HCT116 (cell line): ENCODE measurements at regions not wholly inside any gene's neighbourhood (a gene's known extent, or its start where the extent isn't known, plus 50 kb on each side); places are given as distances from the start of the nearest gene placed in this dataset.

ENCODE experiments used
- ATAC-seq: fragments of 200-7000 bp; cut with Tn5 transposase; 2 replicates; pipeline ENCODE4 v1.9.1; 2020; ENCODE audit warnings: mild to moderate bottlenecking, moderate library complexity
- BruUV-seq: library from RNA; stranded (reverse); fragments of 400-500 nt; replicated peaks from 2 replicates; lab custom pipeline; 2021; lab: Mats Ljungman, UMichigan
- CTCF ChIA-PET: fragments of 300-600 bp; sonication (Branson Sonifier 250); formaldehyde crosslinking; loops from one replicate; lab custom pipeline; 2021; ENCODE audit warnings: antibody characterized with exemption; lab: Charles Lee
- POLR2A ChIA-PET: fragments of 300-600, 350-600 bp; sonication (Branson Sonifier 250); formaldehyde crosslinking; loops from one replicate; lab custom pipeline; 2021; ENCODE audit warnings: antibody characterized with exemption; lab: Charles Lee
- RAD21 ChIA-PET, 2 experiments: fragments of 300-600 bp; sonication (Branson Sonifier 250); formaldehyde crosslinking; loops; one replicate each; lab custom pipeline; 2023; ENCODE audit warnings: low total read pairs in 2 of 2; ENCODE audit not compliant: uncharacterized antibody in 2 of 2, unreplicated experiment in 2 of 2, low non-redundant PET in 1 of 2; lab: Charles Lee
- DNase-seq: peaks from one replicate; pipeline ENCODE4 v3.0.0-alpha.2; 2010; ENCODE audit warnings: low read depth, low spot score
- H2AFZ ChIP-seq: fragments of 200-600 bp; shearing (Covaris generic), sonication (generic); 2 replicates; pipeline ENCODE4 v1.6.1; 2017; ENCODE audit warnings: low read depth, mixed run types, mixed read lengths, antibody characterized with exemption, low read length; ENCODE audit not compliant: poor library complexity, severe bottlenecking
- H3K27ac ChIP-seq: 2 replicates; pipeline ENCODE4 v1.5.1; 2012; ENCODE audit warnings: low read depth, low read length
- H3K27me3 ChIP-seq: fragments of 200-600 bp; sonication (generic); 2 replicates; pipeline ENCODE4 v1.6.1; 2016; ENCODE audit warnings: mixed run types, low read length, mixed read lengths; ENCODE audit not compliant: insufficient read depth
- H3K36me3 ChIP-seq, 2 experiments: fragments of 200-500 bp in 1 of 2; fragments of 200-600 bp in 1 of 2; sonication (Bioruptor generic) in 1 of 2; sonication (generic) in 1 of 2; 2 replicates each; pipeline versions ENCODE4 v1.5.1 to v1.6.1; 2014 to 2016; ENCODE audit warnings: low read length in 2 of 2, inconsistent platforms in 1 of 2, mixed read lengths in 1 of 2, mixed run types in 1 of 2; ENCODE audit not compliant: insufficient read depth in 2 of 2, control insufficient read depth in 1 of 2
- H3K4me1 ChIP-seq, 2 experiments: fragments of 200-600 bp in 1 of 2; sonication (generic) in 1 of 2; 2 replicates each; pipeline versions ENCODE4 v1.5.1 to v1.6.1; 2012 to 2017; ENCODE audit warnings: low read length in 2 of 2, inconsistent platforms in 1 of 2, mild to moderate bottlenecking in 1 of 2, mixed read lengths in 1 of 2, mixed run types in 1 of 2, moderate library complexity in 1 of 2; ENCODE audit not compliant: insufficient read depth in 2 of 2, control insufficient read depth in 1 of 2
- H3K4me2 ChIP-seq: fragments of 200-600 bp; sonication (generic); 2 replicates; pipeline ENCODE4 v1.6.1; 2017; ENCODE audit warnings: mixed run types, low read length, mixed read lengths
- H3K4me3 ChIP-seq, 2 experiments: fragments of 200-600 bp in 1 of 2; sonication (generic) in 1 of 2; replicated peaks in 1 of 2; 2 replicates each; pipeline ENCODE4 v1.5.1; 2011 to 2016; ENCODE audit warnings: low read length in 2 of 2, control low read depth in 1 of 2, low read depth in 1 of 2, mild to moderate bottlenecking in 1 of 2, mixed read lengths in 1 of 2, mixed run types in 1 of 2
- H3K79me2 ChIP-seq: fragments of 200-600 bp; sonication (generic); 2 replicates; pipeline ENCODE4 v1.6.1; 2017; ENCODE audit warnings: mild to moderate bottlenecking, mixed run types, low read length, moderate library complexity, mixed read lengths; ENCODE audit not compliant: insufficient read depth
- H3K9ac ChIP-seq: fragments of 200-600 bp; sonication (generic); 2 replicates; pipeline ENCODE4 v1.6.1; 2016; ENCODE audit warnings: low read length, mixed read lengths
- H3K9me2 ChIP-seq: fragments of 200-600 bp; sonication (generic), shearing (Covaris generic); 2 replicates; pipeline ENCODE4 v1.6.1; 2017; ENCODE audit warnings: mixed run types, mild to moderate bottlenecking, moderate library complexity; ENCODE audit not compliant: insufficient read depth
- H3K9me3 ChIP-seq, 2 experiments: fragments of 200-500 bp in 1 of 2; fragments of 200-600 bp in 1 of 2; sonication (Bioruptor generic) in 1 of 2; sonication (generic) in 1 of 2; 2 replicates each; pipeline ENCODE4 v1.6.1; 2014 to 2017; ENCODE audit warnings: low read length in 2 of 2, mixed read lengths in 2 of 2, inconsistent platforms in 1 of 2, low read depth in 1 of 2, mild to moderate bottlenecking in 1 of 2, mixed run types in 1 of 2, moderate library complexity in 1 of 2; ENCODE audit not compliant: control insufficient read depth in 1 of 2, insufficient read depth in 1 of 2
- H4K20me1 ChIP-seq: fragments of 200-600 bp; sonication (generic), shearing (Covaris generic); 2 replicates; pipeline ENCODE4 v1.6.1; 2017; ENCODE audit warnings: mixed run types, mild to moderate bottlenecking, moderate library complexity; ENCODE audit not compliant: insufficient read depth
- CBX3 ChIP-seq: IDR thresholded peaks from 2 replicates; pipeline ENCODE4 v1.6.1; 2012; ENCODE audit warnings: low read depth
- CEBPB ChIP-seq: IDR thresholded peaks from 2 replicates; pipeline ENCODE4 v1.6.1; 2012; ENCODE audit warnings: low read depth
- EGR1 ChIP-seq: IDR thresholded peaks from 2 replicates; pipeline ENCODE4 v1.6.1; 2012; ENCODE audit warnings: low read depth
- POLR2AphosphoS5 ChIP-seq: IDR thresholded peaks from 2 replicates; pipeline ENCODE4 v1.6.1; 2011; ENCODE audit warnings: mild to moderate bottlenecking, low read depth, low read length, moderate library complexity
- RAD21 ChIP-seq: IDR thresholded peaks from 2 replicates; pipeline ENCODE4 v1.6.1; 2012; ENCODE audit warnings: low read depth, mild to moderate bottlenecking
- SIN3A ChIP-seq: IDR thresholded peaks from 2 replicates; pipeline ENCODE4 v1.6.1; 2012; ENCODE audit warnings: low read depth
- SP1 ChIP-seq: IDR thresholded peaks from 2 replicates; pipeline ENCODE4 v1.6.1; 2012; ENCODE audit warnings: low read depth
- SRF ChIP-seq: IDR thresholded peaks from 2 replicates; pipeline ENCODE4 v1.6.1; 2012; ENCODE audit warnings: low read depth
- ZNF274 ChIP-seq: fragments of 200-500 bp; sonication (Bioruptor generic); IDR thresholded peaks from 2 replicates; pipeline ENCODE4 v1.6.1; 2014; ENCODE audit warnings: mild to moderate bottlenecking, low read depth, low read length, inconsistent platforms
- intact Hi-C: fragments of 100-400 bp; cut with micrococcal nuclease; formaldehyde crosslinking; loops from 2 replicates; pipeline ENCODE4 v1.10.0; 2022
- TF ChIP-seq, protein P1 (sequence below): IDR thresholded peaks from 2 replicates; pipeline ENCODE4 v1.6.1; 2011; ENCODE audit warnings: mild to moderate bottlenecking, low read length, moderate library complexity; ENCODE audit not compliant: insufficient replicate concordance; ENCODE audit errors: extremely low read depth
- TF ChIP-seq, protein P2 (sequence below): IDR thresholded peaks from 2 replicates; pipeline ENCODE4 v1.6.1; 2012
- TF ChIP-seq, protein P3 (sequence below): IDR thresholded peaks from 2 replicates; pipeline ENCODE4 v1.6.1; 2012; ENCODE audit warnings: low read depth

DNA sequence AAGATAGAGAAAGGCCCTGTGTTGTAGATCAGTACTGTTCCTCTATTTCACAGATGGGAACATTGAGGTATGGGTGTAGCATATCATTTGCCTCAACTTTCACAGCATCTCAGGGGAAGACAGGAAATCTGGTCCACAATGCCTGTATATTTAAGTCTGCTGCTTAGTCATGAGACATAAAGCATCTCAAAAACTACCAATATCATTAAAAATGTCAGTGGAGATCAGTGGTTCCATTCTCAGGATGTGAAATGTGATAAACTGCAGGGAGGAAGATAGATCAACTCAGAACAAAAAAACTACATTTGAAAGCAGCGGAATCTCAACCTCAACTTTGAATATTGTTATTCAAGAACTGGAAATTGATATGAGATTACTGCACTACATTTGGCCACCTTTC lies 192.9 kb upstream of the PREP start:
- no peaks in the 10 kb centered on the region for H3K27me3 ChIP-seq
- H2AFZ ChIP-seq: no peak overlapping the region
- H3K9ac ChIP-seq: no peak overlapping the region
- intact Hi-C loops: no loop called here
- CTCF ChIA-PET: no interaction called here
- no peaks in the 10 kb centered on the region for H4K20me1 ChIP-seq
- no peaks in the 10 kb centered on the region for H3K36me3 ChIP-seq
- no peak for TF ChIP-seq SP1
- TF ChIP-seq EGR1: no peak
- TF ChIP-seq, protein P1, sequence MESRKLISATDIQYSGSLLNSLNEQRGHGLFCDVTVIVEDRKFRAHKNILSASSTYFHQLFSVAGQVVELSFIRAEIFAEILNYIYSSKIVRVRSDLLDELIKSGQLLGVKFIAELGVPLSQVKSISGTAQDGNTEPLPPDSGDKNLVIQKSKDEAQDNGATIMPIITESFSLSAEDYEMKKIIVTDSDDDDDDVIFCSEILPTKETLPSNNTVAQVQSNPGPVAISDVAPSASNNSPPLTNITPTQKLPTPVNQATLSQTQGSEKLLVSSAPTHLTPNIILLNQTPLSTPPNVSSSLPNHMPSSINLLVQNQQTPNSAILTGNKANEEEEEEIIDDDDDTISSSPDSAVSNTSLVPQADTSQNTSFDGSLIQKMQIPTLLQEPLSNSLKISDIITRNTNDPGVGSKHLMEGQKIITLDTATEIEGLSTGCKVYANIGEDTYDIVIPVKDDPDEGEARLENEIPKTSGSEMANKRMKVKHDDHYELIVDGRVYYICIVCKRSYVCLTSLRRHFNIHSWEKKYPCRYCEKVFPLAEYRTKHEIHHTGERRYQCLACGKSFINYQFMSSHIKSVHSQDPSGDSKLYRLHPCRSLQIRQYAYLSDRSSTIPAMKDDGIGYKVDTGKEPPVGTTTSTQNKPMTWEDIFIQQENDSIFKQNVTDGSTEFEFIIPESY: no peak
- TF ChIP-seq, protein P2, sequence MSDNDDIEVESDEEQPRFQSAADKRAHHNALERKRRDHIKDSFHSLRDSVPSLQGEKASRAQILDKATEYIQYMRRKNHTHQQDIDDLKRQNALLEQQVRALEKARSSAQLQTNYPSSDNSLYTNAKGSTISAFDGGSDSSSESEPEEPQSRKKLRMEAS: no peak
- no peak for TF ChIP-seq SIN3A
- TF ChIP-seq CBX3: no peak
- TF ChIP-seq RAD21: no peak
- no peak for TF ChIP-seq POLR2AphosphoS5
- TF ChIP-seq, protein P3, sequence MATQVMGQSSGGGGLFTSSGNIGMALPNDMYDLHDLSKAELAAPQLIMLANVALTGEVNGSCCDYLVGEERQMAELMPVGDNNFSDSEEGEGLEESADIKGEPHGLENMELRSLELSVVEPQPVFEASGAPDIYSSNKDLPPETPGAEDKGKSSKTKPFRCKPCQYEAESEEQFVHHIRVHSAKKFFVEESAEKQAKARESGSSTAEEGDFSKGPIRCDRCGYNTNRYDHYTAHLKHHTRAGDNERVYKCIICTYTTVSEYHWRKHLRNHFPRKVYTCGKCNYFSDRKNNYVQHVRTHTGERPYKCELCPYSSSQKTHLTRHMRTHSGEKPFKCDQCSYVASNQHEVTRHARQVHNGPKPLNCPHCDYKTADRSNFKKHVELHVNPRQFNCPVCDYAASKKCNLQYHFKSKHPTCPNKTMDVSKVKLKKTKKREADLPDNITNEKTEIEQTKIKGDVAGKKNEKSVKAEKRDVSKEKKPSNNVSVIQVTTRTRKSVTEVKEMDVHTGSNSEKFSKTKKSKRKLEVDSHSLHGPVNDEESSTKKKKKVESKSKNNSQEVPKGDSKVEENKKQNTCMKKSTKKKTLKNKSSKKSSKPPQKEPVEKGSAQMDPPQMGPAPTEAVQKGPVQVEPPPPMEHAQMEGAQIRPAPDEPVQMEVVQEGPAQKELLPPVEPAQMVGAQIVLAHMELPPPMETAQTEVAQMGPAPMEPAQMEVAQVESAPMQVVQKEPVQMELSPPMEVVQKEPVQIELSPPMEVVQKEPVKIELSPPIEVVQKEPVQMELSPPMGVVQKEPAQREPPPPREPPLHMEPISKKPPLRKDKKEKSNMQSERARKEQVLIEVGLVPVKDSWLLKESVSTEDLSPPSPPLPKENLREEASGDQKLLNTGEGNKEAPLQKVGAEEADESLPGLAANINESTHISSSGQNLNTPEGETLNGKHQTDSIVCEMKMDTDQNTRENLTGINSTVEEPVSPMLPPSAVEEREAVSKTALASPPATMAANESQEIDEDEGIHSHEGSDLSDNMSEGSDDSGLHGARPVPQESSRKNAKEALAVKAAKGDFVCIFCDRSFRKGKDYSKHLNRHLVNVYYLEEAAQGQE: no peak
- TF ChIP-seq SRF: no peak
- TF ChIP-seq CEBPB: no peak
- TF ChIP-seq ZNF274: no peak
- POLR2A ChIA-PET: no interaction called here
- peaks cover 4 to 28% of the 10 kb centered on the region in 2 experiments; a peak in 3 of 4 replicates for H3K4me1 ChIP-seq
- H3K9me3 ChIP-seq: no peaks in the 10 kb centered on the region
- H3K9me2 ChIP-seq: no peaks in the 10 kb centered on the region
- no peak overlapping the region for H3K27ac ChIP-seq
- DNase-seq (no peak), ATAC-seq (no peak)
- BruUV-seq: no TSS peak
- H3K4me2 ChIP-seq: 0 out of 2 replicates have a peak overlapping the region, but pooled peaks have one; percentile 8
- RAD21 ChIA-PET: no interaction called here
- no peaks in the 10 kb centered on the region for H3K79me2 ChIP-seq
- H3K4me3 ChIP-seq: no peak overlapping the region
